ENCODE measurements at regions not wholly inside any gene's neighbourhood (a gene's known extent, or its start where the extent isn't known, plus 50 kb on each side); places are given as distances from the start of the nearest gene placed in this dataset.

- TF ChIP-seq CTCF (IDR thresholded peaks at IDR 0.05) (no peak), POLR2AphosphoS5 (IDR thresholded peaks at IDR 0.05) (no peak), POLR2A (IDR thresholded peaks at IDR 0.05) (no peak)
Measured at GRCh38 chr3:144893980-144894379, 922.4 kb downstream of the DIPK2A start.
